M059J (cell line): ENCODE measurements at regions not wholly inside any gene's neighbourhood (a gene's known extent, or its start where the extent isn't known, plus 50 kb on each side); places are given as distances from the start of the nearest gene placed in this dataset.
"Not testable (repeated sequence)": the region's sequence is repeated elsewhere in the genome, so short reads cannot be mapped to it uniquely, and the experiment has no call there.

Experiments used
- DNase-seq: peaks from one replicate; pipeline ENCODE4 v3.0.0-alpha.2; 2012; ENCODE audit warnings: low read depth

GRCh38 chr16:88303890-88304819 is 78.6 kb upstream of the ZNF469 start:
- peak; percentile 82 for DNase-seq

GRCh38 chr16:88305176-88305575 is 77.6 kb upstream of the ZNF469 start:
- no peak for DNase-seq

GRCh38 chr16:88306411-88306810 is 76.3 kb upstream of the ZNF469 start:
- no peak for DNase-seq

GRCh38 chr16:88306860-88307545 is 75.8 kb upstream of the ZNF469 start:
- DNase-seq: peak; percentile 90

GRCh38 chr16:88308441-88309173 is 74.2 kb upstream of the ZNF469 start:
- no peak for DNase-seq

GRCh38 chr16:88309174-88309907 is 73.4 kb upstream of the ZNF469 start:
- no peak for DNase-seq

- DNase-seq: no peak
Observed at GRCh38 chr16:88309908-88310265, 72.9 kb upstream of the ZNF469 start.

- peak; percentile 31 for DNase-seq
Observed at GRCh38 chr16:88310796-88311605, 71.8 kb upstream of the ZNF469 start.

GRCh38 chr16:88311860-88312259 is 70.9 kb upstream of the ZNF469 start:
- DNase-seq: not testable (repeated sequence)

GRCh38 chr16:88312732-88313131 is 70.0 kb upstream of the ZNF469 start:
- DNase-seq: no peak

GRCh38 chr16:88314991-88315542 is 67.7 kb upstream of the ZNF469 start:
- no peak for DNase-seq

GRCh38 chr16:88315543-88316105 is 67.1 kb upstream of the ZNF469 start:
- peak; percentile 73 for DNase-seq

- no peak for DNase-seq
Observed at GRCh38 chr16:88316151-88316550, 66.6 kb upstream of the ZNF469 start.

GRCh38 chr16:88316941-88317612 is 65.7 kb upstream of the ZNF469 start:
- no peak for DNase-seq

GRCh38 chr16:88317613-88317965 is 65.2 kb upstream of the ZNF469 start:
- no peak for DNase-seq

- DNase-seq: no peak
Observed at GRCh38 chr16:88318051-88318450, 64.7 kb upstream of the ZNF469 start.

GRCh38 chr16:88318521-88318920 is 64.2 kb upstream of the ZNF469 start:
- no peak for DNase-seq

- no peak for DNase-seq
Observed at GRCh38 chr16:88319116-88319965, 63.4 kb upstream of the ZNF469 start.
